Tibial nerve (tissue), 4 donors: ENCODE measurements at regions not wholly inside any gene's neighbourhood (a gene's known extent, or its start where the extent isn't known, plus 50 kb on each side); places are given as distances from the start of the nearest gene placed in this dataset.

ENCODE experiments used
- DNase-seq, 2 donors: peaks; one replicate each; pipeline ENCODE4 v3.0.0-alpha.2; 2019; ENCODE audit warnings: low spot score in 2 of 2
- H3K27ac ChIP-seq, 4 donors: fragments of 200-600 bp; sonication (generic) in 3 of 4; one replicate each; pipeline ENCODE4 v1.5.1; 2017 to 2019; ENCODE audit warnings: mild to moderate bottlenecking in 1 of 4
- H3K27me3 ChIP-seq, 2 donors: fragments of 200-600 bp; sonication (generic) in 1 of 2; one replicate each; pipeline versions ENCODE4 v1.5.1 to v1.6.0; 2017 to 2019
- H3K36me3 ChIP-seq, 3 donors: fragments of 200-600 bp; sonication (generic); one replicate each; pipeline ENCODE4 v1.5.1; 2018 to 2019
- H3K4me1 ChIP-seq, 4 donors: fragments of 200-600 bp; sonication (generic) in 3 of 4; one replicate each; pipeline ENCODE4 v1.5.1; 2017 to 2019
- H3K4me3 ChIP-seq, 4 donors: fragments of 200-600 bp; sonication (generic) in 3 of 4; one replicate each; pipeline ENCODE4 v1.5.1; 2017 to 2019; ENCODE audit warnings: mild to moderate bottlenecking in 1 of 4, moderate library complexity in 1 of 4
- H3K9me3 ChIP-seq, 4 donors: fragments of 200-600 bp; sonication (generic) in 3 of 4; one replicate each; pipeline ENCODE4 v1.5.1; 2017 to 2019
- EP300 ChIP-seq, 2 donors: sonication (generic); formaldehyde crosslinking; IDR thresholded peaks; one replicate each; pipeline ENCODE4 v1.6.1; 2017; ENCODE audit warnings: antibody characterized with exemption in 2 of 2, mild to moderate bottlenecking in 1 of 2
- POLR2A ChIP-seq, 2 donors: fragments of 450-650 bp; IDR thresholded peaks; one replicate each; pipeline ENCODE4 v1.6.1; 2017; ENCODE audit warnings: antibody characterized with exemption in 2 of 2, mild to moderate bottlenecking in 2 of 2, moderate library complexity in 2 of 2
- WGBS, 2 donors: methylation state at CpG; one replicate each; pipeline ENCODE4 v1.1.5; 2018; 5-methylcytosine and 5-hydroxymethylcytosine counted together
- TF ChIP-seq, protein P1 (sequence below), 5 experiments: fragments of 200-600 bp in 3 of 5; fragments of 450-650 bp in 2 of 5; sonication (generic) in 3 of 5; IDR thresholded peaks; one replicate each; pipeline ENCODE4 v1.5.1; 2016 to 2019; ENCODE audit warnings: antibody characterized with exemption in 5 of 5, mild to moderate bottlenecking in 3 of 5, moderate library complexity in 2 of 5

DNA sequence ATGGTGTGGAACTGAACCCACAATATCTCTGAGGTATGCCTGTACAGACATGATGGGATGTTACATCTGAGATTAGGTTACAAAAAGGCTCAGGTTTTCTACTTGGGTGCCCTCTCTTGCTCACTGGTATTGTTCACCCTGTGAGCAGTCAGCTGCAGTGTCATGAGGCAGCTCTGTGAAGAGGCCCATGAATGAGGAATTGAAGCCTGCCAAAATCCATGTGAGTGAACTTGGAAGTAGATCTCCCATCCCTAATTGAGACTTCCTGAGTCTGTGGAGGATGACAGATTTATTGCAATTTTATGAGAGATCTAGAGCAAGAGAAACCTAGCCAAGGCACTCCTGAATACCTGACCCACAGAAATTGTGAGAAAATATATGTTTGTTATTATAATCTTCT, 404.9 kb upstream of the ZEB2 start:
- H3K4me1 ChIP-seq: no peaks in the 10 kb centered on the region
- no peaks in the 10 kb centered on the region for H3K36me3 ChIP-seq
- peaks cover 0 to 34% (median 9%) of the 10 kb centered on the region in 4 donors for H3K9me3 ChIP-seq
- H3K27ac ChIP-seq: no peak overlapping the region
- TF ChIP-seq EP300 (IDR thresholded peaks at IDR 0.05): no peak
- TF ChIP-seq POLR2A (IDR thresholded peaks at IDR 0.05): no peak
- TF ChIP-seq, protein P1, sequence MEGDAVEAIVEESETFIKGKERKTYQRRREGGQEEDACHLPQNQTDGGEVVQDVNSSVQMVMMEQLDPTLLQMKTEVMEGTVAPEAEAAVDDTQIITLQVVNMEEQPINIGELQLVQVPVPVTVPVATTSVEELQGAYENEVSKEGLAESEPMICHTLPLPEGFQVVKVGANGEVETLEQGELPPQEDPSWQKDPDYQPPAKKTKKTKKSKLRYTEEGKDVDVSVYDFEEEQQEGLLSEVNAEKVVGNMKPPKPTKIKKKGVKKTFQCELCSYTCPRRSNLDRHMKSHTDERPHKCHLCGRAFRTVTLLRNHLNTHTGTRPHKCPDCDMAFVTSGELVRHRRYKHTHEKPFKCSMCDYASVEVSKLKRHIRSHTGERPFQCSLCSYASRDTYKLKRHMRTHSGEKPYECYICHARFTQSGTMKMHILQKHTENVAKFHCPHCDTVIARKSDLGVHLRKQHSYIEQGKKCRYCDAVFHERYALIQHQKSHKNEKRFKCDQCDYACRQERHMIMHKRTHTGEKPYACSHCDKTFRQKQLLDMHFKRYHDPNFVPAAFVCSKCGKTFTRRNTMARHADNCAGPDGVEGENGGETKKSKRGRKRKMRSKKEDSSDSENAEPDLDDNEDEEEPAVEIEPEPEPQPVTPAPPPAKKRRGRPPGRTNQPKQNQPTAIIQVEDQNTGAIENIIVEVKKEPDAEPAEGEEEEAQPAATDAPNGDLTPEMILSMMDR (IDR thresholded peaks at IDR 0.05): no peak
- no peak overlapping the region for H3K4me3 ChIP-seq
- DNase-seq: no peak
- no peaks in the 10 kb centered on the region for H3K27me3 ChIP-seq

DNA sequence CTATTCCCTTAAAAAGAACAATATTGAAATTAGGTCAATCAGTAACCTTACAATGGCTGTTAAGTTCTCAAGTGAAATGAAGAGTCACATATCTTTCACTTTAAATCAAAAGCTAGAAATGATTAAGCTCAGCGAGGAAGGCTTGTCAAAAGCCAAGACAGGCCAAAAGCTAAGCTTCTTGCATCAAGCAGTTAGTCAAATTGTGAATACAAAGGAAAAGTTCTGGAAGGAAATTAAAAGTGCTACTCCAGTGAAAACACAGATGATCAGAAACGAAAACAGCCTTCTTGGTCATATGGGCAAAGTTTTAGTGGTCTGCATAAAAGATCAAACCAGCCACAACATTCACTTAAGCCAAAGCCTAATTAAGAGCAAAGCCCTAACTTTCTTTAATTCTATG, 402.6 kb upstream of the ZEB2 start:
- WGBS, 2 donors: 78 to 87% methylated on average over 2 of the region's 2 CpGs
- H3K27me3 ChIP-seq: no peaks in the 10 kb centered on the region
- no peaks in the 10 kb centered on the region for H3K4me1 ChIP-seq
- no peaks in the 10 kb centered on the region for H3K36me3 ChIP-seq
- no peak overlapping the region for H3K4me3 ChIP-seq
- H3K27ac ChIP-seq: no peak overlapping the region
- no peak for TF ChIP-seq POLR2A (IDR thresholded peaks at IDR 0.05)
- TF ChIP-seq, protein P1 (IDR thresholded peaks at IDR 0.05): no peak
- DNase-seq: no peak
- peaks cover 0 to 16% (median 4%) of the 10 kb centered on the region in 4 donors for H3K9me3 ChIP-seq

DNA sequence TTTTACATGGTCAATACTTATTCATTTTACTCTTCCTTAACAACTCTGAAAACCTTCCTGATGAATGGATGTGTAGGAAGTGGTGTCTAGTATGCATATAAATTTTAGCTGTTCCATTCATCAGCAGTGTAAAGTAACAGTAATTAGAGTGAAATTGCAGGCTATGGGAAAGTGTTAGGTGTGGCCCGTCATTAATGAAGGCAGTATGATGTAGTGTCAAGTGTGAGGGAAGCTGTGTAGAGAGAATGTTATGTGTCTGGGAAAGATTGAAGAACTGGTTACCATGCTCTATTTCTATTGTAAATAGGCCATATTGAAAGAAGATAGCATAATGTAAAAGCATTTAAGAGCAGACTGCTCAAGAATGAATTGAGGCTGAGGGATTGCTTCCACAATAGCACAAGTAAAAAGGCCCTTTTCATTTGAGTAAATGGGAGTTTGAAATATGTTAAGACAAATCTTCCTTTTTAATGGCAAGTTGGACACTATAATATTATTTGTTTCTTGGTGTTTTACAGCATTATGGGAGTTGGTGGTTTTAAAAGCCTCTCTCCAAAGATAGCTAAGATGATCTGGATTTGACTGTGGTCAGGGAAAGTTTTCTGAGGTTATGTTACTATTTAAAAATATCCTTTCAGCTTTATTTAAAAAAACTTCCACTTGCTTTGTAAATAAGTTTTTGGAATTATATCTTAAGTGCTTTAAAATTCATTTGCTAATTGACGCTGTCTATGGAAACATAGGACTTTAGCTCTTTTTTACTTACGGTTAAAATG, 401.0 kb upstream of the ZEB2 start:
- peaks cover 0 to 7% (median 2%) of the 10 kb centered on the region in 4 donors for H3K9me3 ChIP-seq
- H3K27ac ChIP-seq: no peak overlapping the region
- no peaks in the 10 kb centered on the region for H3K27me3 ChIP-seq
- no peak for TF ChIP-seq EP300 (IDR thresholded peaks at IDR 0.05)
- TF ChIP-seq, protein P1 (IDR thresholded peaks at IDR 0.05): no peak
- no peak for TF ChIP-seq POLR2A (IDR thresholded peaks at IDR 0.05)
- WGBS, 2 donors: 82 to 87% methylated on average over 3 of the region's 3 CpGs
- DNase-seq: no peak
- H3K4me1 ChIP-seq: no peaks in the 10 kb centered on the region
- H3K4me3 ChIP-seq: no peak overlapping the region
- no peaks in the 10 kb centered on the region for H3K36me3 ChIP-seq

DNA sequence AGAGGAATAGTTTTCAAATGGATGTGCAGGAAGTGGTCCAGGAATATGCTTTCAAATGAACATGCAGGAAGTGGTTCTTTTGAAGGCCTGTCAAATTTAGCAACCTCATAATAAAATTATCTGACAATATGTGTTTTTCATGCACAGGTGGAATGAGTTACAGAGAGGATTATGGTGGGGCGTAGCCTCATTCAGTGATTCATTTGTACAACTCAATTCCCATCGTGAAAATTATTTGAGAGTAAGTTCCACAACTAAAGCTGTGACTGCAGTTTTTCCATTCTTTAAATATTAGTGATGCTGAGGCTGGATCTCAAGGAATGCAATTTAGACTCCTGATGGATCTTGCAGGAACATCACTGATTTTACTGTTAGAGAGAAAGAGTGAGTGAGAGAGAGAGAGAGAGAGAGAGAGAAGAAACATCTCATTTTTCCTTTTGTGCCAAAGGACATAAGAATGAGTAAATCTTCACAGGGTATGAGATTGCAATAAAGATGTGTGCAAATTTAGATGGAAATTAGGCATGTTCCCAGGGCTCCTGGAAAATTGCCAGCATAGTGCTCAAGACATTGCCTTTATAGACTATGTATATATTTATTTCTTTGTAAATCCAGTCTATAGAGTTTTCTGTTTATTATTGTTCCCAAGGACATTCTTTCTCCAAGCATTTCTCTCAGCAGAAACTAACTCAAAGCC, 394.9 kb upstream of the ZEB2 start:
- H3K9me3 ChIP-seq: peaks cover 0 to 3% (median 0%) of the 10 kb centered on the region in 4 donors
- H3K4me3 ChIP-seq: no peak overlapping the region
- no peak overlapping the region for H3K27ac ChIP-seq
- H3K4me1 ChIP-seq: no peaks in the 10 kb centered on the region
- H3K36me3 ChIP-seq: no peaks in the 10 kb centered on the region
- H3K27me3 ChIP-seq: no peaks in the 10 kb centered on the region
- TF ChIP-seq, protein P1 (IDR thresholded peaks at IDR 0.05): no peak
- no peak for TF ChIP-seq EP300 (IDR thresholded peaks at IDR 0.05)
- no peak for TF ChIP-seq POLR2A (IDR thresholded peaks at IDR 0.05)
- DNase-seq: no peak
- WGBS, 2 donors: 41 to 47% methylated on average over 2 of the region's 2 CpGs

DNA sequence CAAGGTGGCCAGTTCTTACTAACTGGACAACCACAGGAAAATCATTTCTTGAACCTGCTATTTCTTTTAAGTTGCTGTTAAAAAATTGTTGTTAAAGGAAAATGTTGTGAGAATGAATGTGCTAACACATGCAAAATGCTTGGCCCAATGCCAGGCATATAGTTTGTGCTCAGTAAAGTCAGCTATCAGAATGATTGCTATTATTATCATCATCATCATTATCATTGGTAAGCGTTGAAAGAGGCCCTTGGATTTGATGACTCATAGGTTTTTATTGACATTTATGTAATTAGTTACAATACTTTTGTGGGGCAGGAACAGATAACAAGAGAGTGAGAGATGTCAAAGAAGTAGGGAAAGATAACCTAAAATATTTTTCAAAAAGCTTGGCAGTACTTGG, 394.2 kb upstream of the ZEB2 start:
- Histone ChIP-seq H3K9me3 (peaks cover 0 to 3% (median 0%) of the 10 kb centered on the region in 4 donors), H3K4me1 (no peaks in the 10 kb centered on the region), H3K4me3 (no peak overlapping the region), H3K27ac (no peak overlapping the region), H3K36me3 (no peaks in the 10 kb centered on the region), H3K27me3 (no peaks in the 10 kb centered on the region)
- TF ChIP-seq, protein P1 (IDR thresholded peaks at IDR 0.05): no peak
- TF ChIP-seq POLR2A (IDR thresholded peaks at IDR 0.05) (no peak), EP300 (IDR thresholded peaks at IDR 0.05) (no peak)
- no peak for DNase-seq
- WGBS, 2 donors: 42 to 52% methylated on average over 1 of the region's 1 CpG
